B cell (primary cell): ENCODE measurements at regions not wholly inside any gene's neighbourhood (a gene's known extent, or its start where the extent isn't known, plus 50 kb on each side); places are given as distances from the start of the nearest gene placed in this dataset.

ENCODE experiments used
- ATAC-seq: fragments of 200-7000 bp; cut with Tn5 transposase; one replicate; pipeline ENCODE4 v1.10.0; 2021; ENCODE audit warnings: low read depth, mild to moderate bottlenecking, moderate number of reproducible peaks, moderate library complexity
- CTCF ChIA-PET: fragments of 350-600 bp; sonication (Branson Sonifier 250); formaldehyde crosslinking; loops from one replicate; lab custom pipeline; 2021; ENCODE audit warnings: antibody characterized with exemption, inconsistent platforms; lab: Charles Lee
- POLR2A ChIA-PET: fragments of 350-600 bp; sonication (Branson Sonifier 250); formaldehyde crosslinking; loops from one replicate; lab custom pipeline; 2021; ENCODE audit warnings: antibody characterized with exemption; lab: Charles Lee
- DNase-seq: peaks from one replicate; pipeline ENCODE4 v3.0.0; 2013
- H2AFZ ChIP-seq: 2 replicates; pipeline ENCODE4 v1.6.1; 2012; ENCODE audit warnings: mild to moderate bottlenecking, low read depth, low read length; ENCODE audit not compliant: insufficient read depth, poor library complexity, severe bottlenecking
- H3K27ac ChIP-seq, 2 donors: 1 replicate in 1 of 2; 2 replicates in 1 of 2; pipeline ENCODE4 v1.5.1; 2012 to 2013; ENCODE audit warnings: low read length in 2 of 2, mild to moderate bottlenecking in 2 of 2, moderate library complexity in 1 of 2
- H3K27me3 ChIP-seq, 4 experiments: fragments of 200-600 bp in 1 of 4; sonication (generic) in 1 of 4; replicated peaks in 1 of 4; 1 replicate in 2 of 4; 2 replicates in 2 of 4; pipeline versions ENCODE4 v1.6.1 to v1.7.0; 2013 to 2016; ENCODE audit warnings: low read length in 3 of 4, mild to moderate bottlenecking in 2 of 4, mixed read lengths in 1 of 4, moderate library complexity in 1 of 4; ENCODE audit not compliant: insufficient read depth in 4 of 4, control insufficient read depth in 3 of 4; ENCODE audit errors: control extremely low read depth in 1 of 4
- H3K36me3 ChIP-seq, 2 experiments: replicated peaks in 1 of 2; 1 replicate in 1 of 2; 2 replicates in 1 of 2; pipeline versions ENCODE4 v1.6.1 to v1.7.1; 2013; ENCODE audit warnings: low read length in 1 of 2; ENCODE audit not compliant: insufficient read depth in 2 of 2, control insufficient read depth in 1 of 2; ENCODE audit errors: control extremely low read depth in 1 of 2, extremely low read depth in 1 of 2
- H3K4me1 ChIP-seq, 2 donors: fragments of 200-600 bp in 1 of 2; sonication (generic) in 1 of 2; 1 replicate in 1 of 2; 2 replicates in 1 of 2; pipeline versions ENCODE4 v1.5.1 to v1.6.1; 2013 to 2017; ENCODE audit warnings: low read length in 2 of 2; ENCODE audit not compliant: control insufficient read depth in 2 of 2, insufficient read depth in 2 of 2
- H3K4me2 ChIP-seq: replicated peaks from 2 replicates; pipeline ENCODE3; 2012; ENCODE audit warnings: mild to moderate bottlenecking, low read depth, low read length; ENCODE audit not compliant: poor library complexity, severe bottlenecking
- H3K4me3 ChIP-seq, 5 experiments: fragments of 200-600 bp in 1 of 5; sonication (generic) in 1 of 5; 1 replicate in 3 of 5; 2 replicates in 2 of 5; pipeline versions ENCODE4 v1.5.1 to v1.7.0; 2011 to 2016; ENCODE audit warnings: low read length in 4 of 5, mild to moderate bottlenecking in 4 of 5, low read depth in 2 of 5, control low read depth in 1 of 5, moderate library complexity in 1 of 5; ENCODE audit not compliant: insufficient read depth in 1 of 5; ENCODE audit errors: control extremely low read depth in 1 of 5, extremely low read depth in 1 of 5
- H3K79me2 ChIP-seq: fragments of 200-600 bp; sonication (generic); one replicate; pipeline ENCODE4 v1.6.0; 2016; ENCODE audit warnings: low read length; ENCODE audit not compliant: control insufficient read depth, insufficient read depth
- H3K9ac ChIP-seq: fragments of 200-600 bp; sonication (generic); 2 replicates; pipeline ENCODE4 v1.6.1; 2017; ENCODE audit warnings: mild to moderate bottlenecking, low read length, moderate library complexity
- H3K9me3 ChIP-seq, 3 donors: one replicate each; pipeline versions ENCODE4 v1.6.1 to v1.7.1; 2013; ENCODE audit warnings: low read length in 2 of 3; ENCODE audit not compliant: control insufficient read depth in 2 of 3, insufficient read depth in 1 of 3; ENCODE audit errors: control extremely low read depth in 1 of 3
- H4K20me1 ChIP-seq: 2 replicates; pipeline ENCODE4 v1.6.0; 2012; ENCODE audit warnings: mild to moderate bottlenecking, low read length; ENCODE audit not compliant: insufficient read depth, control insufficient read depth, poor library complexity, severe bottlenecking
- H3K27ac Mint-ChIP-seq: one replicate; pipeline ENCODE4 v1.8.0; 2021; ENCODE audit warnings: mixed read lengths
- H3K27me3 Mint-ChIP-seq: one replicate; pipeline ENCODE4 v1.8.0; 2021; ENCODE audit warnings: mixed read lengths
- H3K4me1 Mint-ChIP-seq: one replicate; pipeline ENCODE4 v1.8.0; 2021; ENCODE audit warnings: mixed read lengths
- H3K4me3 Mint-ChIP-seq: one replicate; pipeline ENCODE4 v1.8.0; 2021; ENCODE audit warnings: mixed read lengths
- H3K9me3 Mint-ChIP-seq: one replicate; pipeline ENCODE4 v1.8.0; 2022; ENCODE audit warnings: mixed read lengths; ENCODE audit not compliant: insufficient read depth
- CTCF ChIP-seq: fragments of 200-600 bp; IDR thresholded peaks from one replicate; pipeline ENCODE4 v1.8.0; 2022; ENCODE audit warnings: antibody characterized with exemption, mild to moderate bottlenecking
- EZH2 ChIP-seq: IDR thresholded peaks from 2 replicates; pipeline ENCODE4 v1.6.1; 2012; ENCODE audit warnings: borderline replicate concordance, low read depth, mild to moderate bottlenecking, moderate library complexity, low read length; ENCODE audit not compliant: insufficient read depth, poor library complexity, severe bottlenecking
- WGBS: methylation state at CpG from one replicate; pipeline ENCODE4 v1.1.5; 2013; ENCODE audit warnings: missing lambda C conversion rate; ENCODE audit not compliant: insufficient coverage; 5-methylcytosine and 5-hydroxymethylcytosine counted together
- intact Hi-C: fragments of 100-400 bp; cut with micrococcal nuclease; formaldehyde crosslinking; loops from one replicate; pipeline ENCODE4 v1.10.0; 2022

DNA sequence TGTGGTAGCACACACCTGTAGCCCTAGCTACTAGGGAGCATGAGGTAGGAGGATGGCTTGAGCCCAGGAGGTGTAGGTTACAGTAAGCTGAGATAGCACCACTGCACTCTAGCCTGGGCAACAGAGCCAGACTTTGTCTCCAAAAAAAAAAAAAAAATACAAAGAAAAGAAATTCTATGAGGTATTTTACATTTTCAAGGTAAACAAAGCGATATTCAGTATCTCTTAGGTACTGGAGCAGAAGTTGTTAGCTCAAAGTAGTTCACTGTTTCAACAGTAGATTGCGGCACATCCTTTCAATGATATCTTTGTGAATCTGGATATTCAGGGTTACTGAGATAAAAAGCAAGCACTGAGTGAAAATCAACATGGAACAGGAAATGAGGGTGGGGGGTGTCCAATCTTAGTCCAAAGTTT is 318.5 kb downstream of the ZNF621 start:
- 80% methylated on average over 1 of the region's 2 CpGs for WGBS
- TF ChIP-seq CTCF (no peak), EZH2 (no peak)
- no peaks in the 10 kb centered on the region for H3K4me1 ChIP-seq
- H3K27me3 ChIP-seq, result no peaks in the 10 kb centered on the region
- no peak overlapping the region for H3K4me3 ChIP-seq
- H3K9ac ChIP-seq, result no peak overlapping the region
- H3K9me3 Mint-ChIP-seq, result no peaks in the 10 kb centered on the region
- intact Hi-C loops, result no loop called here
- no peaks in the 10 kb centered on the region for H3K4me1 Mint-ChIP-seq
- peaks cover 0 to 6% (median 0%) of the 10 kb centered on the region in 3 donors for H3K9me3 ChIP-seq
- H3K27ac ChIP-seq, result no peak overlapping the region
- ATAC-seq (no peak), DNase-seq (no peak)
- no peaks in the 10 kb centered on the region for H3K79me2 ChIP-seq
- H3K27me3 Mint-ChIP-seq, result no peaks in the 10 kb centered on the region
- ChIA-PET CTCF (no interaction called here), POLR2A (no interaction called here)
- no peak overlapping the region for H3K4me2 ChIP-seq
- no peak overlapping the region for H3K27ac Mint-ChIP-seq
- H3K36me3 ChIP-seq, result no peaks in the 10 kb centered on the region
- no peak overlapping the region for H3K4me3 Mint-ChIP-seq
- H2AFZ ChIP-seq, result no peak overlapping the region
- no peaks in the 10 kb centered on the region for H4K20me1 ChIP-seq

DNA sequence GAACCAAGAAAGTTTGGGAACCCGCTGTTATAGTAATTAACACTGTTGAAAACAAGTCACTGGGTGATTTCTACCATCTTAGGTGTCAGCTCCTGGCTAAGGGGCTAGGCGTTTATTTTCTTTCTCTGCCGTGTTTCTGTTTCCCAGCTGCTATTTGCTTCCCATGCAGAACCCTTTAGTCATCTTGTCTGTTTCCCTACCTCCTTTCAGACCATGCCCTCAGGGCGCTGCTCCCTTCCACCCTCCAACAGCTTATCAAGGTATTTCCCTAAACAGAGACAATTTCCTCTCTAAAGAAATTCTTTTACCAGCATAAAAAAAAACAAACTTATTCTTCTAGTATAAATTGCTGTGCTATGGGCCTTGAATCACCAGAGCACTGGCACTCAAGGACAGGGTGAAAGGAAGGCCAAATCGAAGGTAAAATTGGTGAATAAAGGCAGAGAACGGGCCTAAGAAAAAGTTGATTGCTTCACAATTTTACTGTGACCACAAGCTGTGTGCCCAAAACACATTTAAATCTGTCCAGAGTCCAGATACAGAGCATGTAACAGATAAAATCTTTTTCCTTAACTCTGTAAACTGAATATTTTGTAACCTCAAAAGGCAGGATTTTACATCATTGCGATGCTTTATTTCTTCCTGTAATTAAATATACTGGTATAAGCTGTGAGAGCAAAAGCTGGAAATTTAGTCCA is 319.2 kb downstream of the ZNF621 start:
- Histone ChIP-seq H3K9me3 (peaks cover 0 to 6% (median 0%) of the 10 kb centered on the region in 3 donors), H3K4me3 (no peak overlapping the region), H3K4me1 (no peaks in the 10 kb centered on the region), H2AFZ (no peak overlapping the region), H3K27me3 (no peaks in the 10 kb centered on the region), H3K4me2 (no peak overlapping the region), H3K79me2 (no peaks in the 10 kb centered on the region), H4K20me1 (no peaks in the 10 kb centered on the region), H3K9ac (no peak overlapping the region), H3K27ac (no peak overlapping the region), H3K36me3 (no peaks in the 10 kb centered on the region)
- no peaks in the 10 kb centered on the region for H3K4me1 Mint-ChIP-seq
- 96% methylated on average over 5 of the region's 7 CpGs for WGBS
- no peaks in the 10 kb centered on the region for H3K9me3 Mint-ChIP-seq
- TF ChIP-seq EZH2 (no peak), CTCF (no peak)
- intact Hi-C loops, result no loop called here
- ChIA-PET CTCF (no interaction called here), POLR2A (no interaction called here)
- ATAC-seq, result no peak
- DNase-seq, result no peak
- no peaks in the 10 kb centered on the region for H3K27me3 Mint-ChIP-seq
- H3K27ac Mint-ChIP-seq, result no peak overlapping the region
- H3K4me3 Mint-ChIP-seq, result no peak overlapping the region
